GM21515 (cell line): ENCODE measurements at regions not wholly inside any gene's neighbourhood (a gene's known extent, or its start where the extent isn't known, plus 50 kb on each side); places are given as distances from the start of the nearest gene placed in this dataset.

Experiments
- ATAC-seq: cut with Tn5 transposase; IDR thresholded peaks from one replicate; pipeline ENCODE4 v1.9.1; 2021; ENCODE audit not compliant: unreplicated experiment

- ATAC-seq = no peak
These were observed 240.7 kb upstream of the RAB6C start for GRCh38 chr2:129738799-129739198.

DNA sequence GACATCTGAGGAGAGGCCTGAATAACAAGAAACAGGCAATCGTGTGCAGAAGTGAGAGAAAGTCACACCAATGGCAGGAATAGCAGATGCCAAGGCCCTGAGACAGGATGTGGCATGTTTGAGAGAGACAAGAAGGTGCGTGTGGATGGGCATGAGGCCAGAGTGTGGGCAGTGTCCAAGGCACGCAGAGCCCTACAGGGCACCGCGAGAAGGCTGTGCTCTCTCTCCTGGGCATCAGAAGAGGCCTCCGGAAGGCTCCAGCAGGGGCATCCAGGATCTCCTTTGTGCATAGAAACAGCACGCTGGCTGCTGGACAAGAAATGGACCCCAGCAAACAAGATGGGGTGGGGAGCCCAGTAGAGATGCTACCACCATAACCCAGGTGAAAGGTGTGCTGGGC lies 239.0 kb upstream of the RAB6C start:
- no peak for ATAC-seq

GRCh38 chr2:129741165-129741564 lies 238.3 kb upstream of the RAB6C start:
- ATAC-seq = no peak

DNA sequence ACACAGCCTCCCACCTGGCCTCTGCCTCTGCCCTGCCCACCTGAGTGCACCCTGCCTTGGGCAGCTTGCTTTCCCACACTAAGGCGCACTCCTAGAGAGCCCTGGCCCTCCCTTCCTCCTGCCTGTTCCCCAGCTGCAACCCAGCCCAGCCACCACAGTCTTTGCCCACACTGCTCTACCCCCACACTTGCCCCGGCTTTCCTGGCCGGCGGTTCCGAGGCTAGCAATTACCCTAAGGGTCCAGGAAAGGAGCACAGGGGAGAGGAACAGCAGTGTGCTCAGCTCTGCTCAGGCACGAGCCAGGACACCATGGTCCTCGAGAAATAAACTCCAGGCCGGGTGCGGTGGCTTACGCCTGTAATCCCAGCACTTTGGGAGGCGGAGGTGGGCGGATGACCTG lies 237.8 kb upstream of the RAB6C start:
- ATAC-seq = no peak

GRCh38 chr2:129742415-129743180 lies 236.9 kb upstream of the RAB6C start:
- no peak for ATAC-seq

DNA sequence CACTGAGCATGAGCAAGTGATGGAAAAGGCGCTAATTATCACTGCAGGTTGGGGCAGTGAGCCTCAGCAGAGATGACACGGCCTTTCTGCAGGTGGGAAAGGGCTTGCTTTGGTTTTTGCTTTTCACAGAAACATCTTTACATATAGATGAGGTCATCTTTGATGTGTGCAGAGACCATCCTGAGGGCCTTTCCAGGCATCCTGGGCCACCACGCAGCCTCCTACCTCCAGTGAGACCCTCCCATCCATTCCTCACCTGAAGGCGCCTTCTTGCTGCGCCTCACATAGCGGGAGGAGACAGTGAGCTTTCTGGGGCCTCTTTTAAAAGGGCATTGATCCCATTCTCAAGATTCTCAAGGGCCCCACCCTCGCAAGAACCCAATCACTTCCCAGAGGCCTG lies 235.3 kb upstream of the RAB6C start:
- ATAC-seq = no peak

DNA sequence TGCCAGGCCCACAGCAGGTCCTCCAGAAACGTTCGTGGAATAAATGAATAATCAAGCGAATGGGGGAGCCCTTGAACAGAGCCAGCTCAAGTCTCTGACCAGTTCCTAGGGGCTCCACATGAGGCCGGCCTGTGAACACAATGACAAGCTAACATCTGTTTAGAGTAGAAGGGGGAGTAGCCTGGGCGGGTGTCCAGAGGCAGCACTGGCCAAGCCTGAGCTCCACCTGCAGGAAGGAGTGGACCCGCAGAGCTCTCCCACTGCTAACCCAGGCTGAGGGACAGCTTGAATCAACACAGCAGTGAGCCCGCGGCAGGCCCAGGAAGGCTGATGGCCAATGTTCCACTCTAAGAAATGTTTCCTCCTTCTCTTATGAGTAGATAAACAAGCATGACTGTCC lies 234.8 kb upstream of the RAB6C start:
- ATAC-seq = no peak

DNA sequence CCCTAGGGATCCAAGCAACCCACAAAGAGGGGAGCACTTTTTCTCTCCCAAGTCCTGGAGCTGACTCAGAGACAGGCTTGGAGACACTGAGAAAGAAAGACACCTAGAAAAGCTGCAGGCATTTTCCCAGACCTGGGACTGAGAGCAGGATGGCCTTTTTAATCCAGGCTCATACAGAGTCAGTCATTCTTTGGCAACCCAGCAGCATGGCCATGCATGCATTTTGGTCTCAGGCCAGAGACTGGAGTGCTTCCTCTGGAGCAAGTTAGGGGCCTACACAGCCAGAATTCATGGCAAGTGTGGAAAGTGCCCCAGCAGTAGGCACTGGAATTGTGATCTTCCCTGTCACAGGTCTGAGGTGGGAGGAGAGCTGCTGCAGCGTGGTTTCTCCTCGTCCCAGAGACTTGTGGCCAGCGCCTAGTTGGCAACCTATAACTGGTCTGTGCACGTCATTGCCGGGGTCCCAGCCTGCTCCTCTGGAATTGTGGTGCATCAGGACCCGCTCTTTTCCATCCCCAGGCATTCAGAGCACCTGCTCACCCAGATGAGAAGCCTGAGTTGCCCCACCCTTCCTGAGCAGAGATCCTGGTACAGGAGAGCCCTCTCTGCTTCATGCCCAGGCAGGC lies 231.9 kb upstream of the RAB6C start:
- no peak for ATAC-seq

- ATAC-seq = no peak
These were observed 231.2 kb upstream of the RAB6C start for GRCh38 chr2:129748250-129748649.

- ATAC-seq = no peak
These were observed 230.8 kb upstream of the RAB6C start for GRCh38 chr2:129748653-129749052.

- no peak for ATAC-seq
These were observed 228.1 kb upstream of the RAB6C start for GRCh38 chr2:129751409-129751808.

- no peak for ATAC-seq
These were observed 227.3 kb upstream of the RAB6C start for GRCh38 chr2:129752176-129752575.

GRCh38 chr2:129752686-129753085 lies 226.8 kb upstream of the RAB6C start:
- ATAC-seq = no peak

GRCh38 chr2:129753261-129753660 lies 226.2 kb upstream of the RAB6C start:
- ATAC-seq = no peak

DNA sequence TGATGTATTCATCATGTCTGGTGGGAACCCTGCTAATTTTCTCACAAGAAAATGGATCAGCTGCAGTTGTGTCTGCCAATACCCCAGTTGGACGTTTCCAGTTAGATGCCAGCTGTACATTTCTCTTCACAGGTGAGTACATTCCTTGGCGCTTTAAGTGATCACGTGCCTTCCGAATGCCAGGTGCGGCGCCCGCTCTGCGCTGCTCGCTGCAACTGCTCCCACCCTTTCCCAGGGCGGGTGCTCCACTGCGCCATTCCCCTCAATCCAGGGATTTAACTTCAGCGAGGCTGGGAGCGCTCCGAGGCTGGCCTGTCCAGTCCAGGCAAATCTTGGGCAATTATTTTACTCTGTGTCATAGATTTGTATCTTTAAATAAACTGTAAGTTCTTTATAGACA lies 225.0 kb upstream of the RAB6C start:
- ATAC-seq = no peak

DNA sequence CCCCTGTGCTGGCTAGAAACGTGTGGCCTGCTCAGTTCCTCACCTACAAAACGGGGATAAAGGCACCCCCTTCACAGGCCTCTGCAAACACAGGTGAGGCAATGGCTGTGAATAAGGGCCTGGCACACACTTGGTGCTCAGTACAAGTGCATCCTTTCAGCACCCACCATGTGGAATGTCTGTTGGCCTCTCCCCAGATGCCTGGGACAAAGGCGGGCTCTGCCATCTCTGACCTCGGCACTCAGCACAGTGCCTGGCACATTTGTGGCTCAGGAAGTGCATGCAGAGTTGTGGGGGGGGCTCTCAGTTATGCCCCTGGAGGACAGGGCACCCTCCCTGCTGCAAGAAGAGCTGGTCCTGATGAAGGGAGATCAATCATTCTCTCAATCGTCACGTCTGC lies 224.6 kb upstream of the RAB6C start:
- ATAC-seq = no peak

DNA sequence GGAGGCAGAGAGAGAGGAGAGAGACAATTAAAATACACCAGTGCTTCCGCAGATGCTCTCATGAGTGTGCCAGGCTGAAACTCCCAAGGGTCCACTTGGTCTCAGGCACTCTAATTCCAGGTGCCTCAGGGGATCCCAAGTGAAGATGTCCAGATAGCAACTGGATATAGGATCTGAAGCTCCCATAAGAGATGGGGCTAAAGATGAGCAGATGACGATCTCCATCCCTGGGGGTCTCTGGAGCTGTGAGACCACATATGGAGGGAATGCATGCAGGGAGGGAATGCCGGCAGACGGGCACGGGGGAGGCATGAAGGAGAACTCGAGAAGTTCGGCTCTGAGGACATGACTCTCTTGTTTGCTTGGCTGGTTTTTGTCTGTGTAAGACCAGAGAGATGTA lies 223.7 kb upstream of the RAB6C start:
- ATAC-seq = no peak

- no peak for ATAC-seq
These were observed 223.2 kb upstream of the RAB6C start for GRCh38 chr2:129756276-129756675.

DNA sequence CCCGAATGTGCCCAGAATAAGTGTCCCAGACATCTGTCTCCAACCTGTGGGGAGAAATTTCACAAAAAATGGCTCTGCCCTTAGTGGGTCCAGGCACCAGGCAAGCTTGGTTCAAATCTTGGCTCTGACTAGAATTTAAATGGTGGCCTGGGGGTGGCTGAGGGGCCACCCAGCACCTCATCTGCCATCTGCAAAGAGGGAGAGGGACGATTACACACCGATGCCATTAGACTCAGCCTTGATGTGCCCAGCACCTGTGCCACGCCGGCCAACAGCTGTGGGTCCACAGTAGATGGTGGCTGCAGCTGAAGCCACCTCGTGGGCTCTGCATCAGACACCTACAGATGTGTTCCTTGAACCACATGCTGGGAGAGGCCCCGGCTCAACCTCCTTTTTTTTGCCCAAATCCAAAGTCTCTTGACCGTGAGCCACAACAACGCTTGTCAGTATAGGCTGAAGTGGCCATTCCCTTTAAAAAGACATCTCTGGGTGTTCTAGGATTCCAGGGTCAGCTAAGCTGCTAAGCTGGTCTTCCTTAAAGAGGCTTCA lies 222.0 kb upstream of the RAB6C start:
- ATAC-seq = no peak

- ATAC-seq = no peak
These were observed 221.3 kb upstream of the RAB6C start for GRCh38 chr2:129757915-129758783.

DNA sequence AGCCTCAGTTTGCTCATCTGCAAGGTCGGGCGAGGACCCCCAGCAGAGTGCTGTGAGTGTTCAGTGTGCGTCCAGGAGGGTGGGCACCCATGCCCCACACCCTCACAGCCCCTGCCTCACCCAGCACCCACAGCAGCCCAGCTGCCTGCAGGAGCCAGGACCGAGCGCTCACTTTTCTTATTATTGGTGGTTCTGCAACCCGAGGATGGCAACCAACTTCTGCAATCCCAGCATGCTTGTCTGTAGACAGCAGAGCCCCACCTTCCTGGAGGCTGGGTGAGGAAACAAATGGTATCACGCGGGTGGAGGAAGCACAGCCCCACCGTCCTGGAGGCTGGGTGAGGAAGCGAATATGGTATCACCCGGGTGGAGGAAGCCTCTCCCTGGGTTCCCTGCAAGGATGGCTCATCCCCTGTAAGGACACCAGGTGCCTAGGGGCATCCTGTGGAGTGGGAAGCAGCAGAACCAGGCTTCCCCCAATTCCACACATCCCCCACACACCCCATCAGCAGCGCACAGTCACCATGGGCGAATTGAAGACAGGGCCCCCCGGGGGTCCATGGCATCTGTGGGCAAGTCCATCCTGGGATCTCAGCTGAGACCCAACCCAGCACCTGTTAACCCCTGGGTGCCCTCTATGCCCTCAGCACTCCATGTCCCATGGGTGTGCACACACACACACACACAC lies 220.5 kb upstream of the RAB6C start:
- ATAC-seq = no peak
